ENCODE measurements at regions not wholly inside any gene's neighbourhood (a gene's known extent, or its start where the extent isn't known, plus 50 kb on each side); places are given as distances from the start of the nearest gene placed in this dataset.

DNA sequence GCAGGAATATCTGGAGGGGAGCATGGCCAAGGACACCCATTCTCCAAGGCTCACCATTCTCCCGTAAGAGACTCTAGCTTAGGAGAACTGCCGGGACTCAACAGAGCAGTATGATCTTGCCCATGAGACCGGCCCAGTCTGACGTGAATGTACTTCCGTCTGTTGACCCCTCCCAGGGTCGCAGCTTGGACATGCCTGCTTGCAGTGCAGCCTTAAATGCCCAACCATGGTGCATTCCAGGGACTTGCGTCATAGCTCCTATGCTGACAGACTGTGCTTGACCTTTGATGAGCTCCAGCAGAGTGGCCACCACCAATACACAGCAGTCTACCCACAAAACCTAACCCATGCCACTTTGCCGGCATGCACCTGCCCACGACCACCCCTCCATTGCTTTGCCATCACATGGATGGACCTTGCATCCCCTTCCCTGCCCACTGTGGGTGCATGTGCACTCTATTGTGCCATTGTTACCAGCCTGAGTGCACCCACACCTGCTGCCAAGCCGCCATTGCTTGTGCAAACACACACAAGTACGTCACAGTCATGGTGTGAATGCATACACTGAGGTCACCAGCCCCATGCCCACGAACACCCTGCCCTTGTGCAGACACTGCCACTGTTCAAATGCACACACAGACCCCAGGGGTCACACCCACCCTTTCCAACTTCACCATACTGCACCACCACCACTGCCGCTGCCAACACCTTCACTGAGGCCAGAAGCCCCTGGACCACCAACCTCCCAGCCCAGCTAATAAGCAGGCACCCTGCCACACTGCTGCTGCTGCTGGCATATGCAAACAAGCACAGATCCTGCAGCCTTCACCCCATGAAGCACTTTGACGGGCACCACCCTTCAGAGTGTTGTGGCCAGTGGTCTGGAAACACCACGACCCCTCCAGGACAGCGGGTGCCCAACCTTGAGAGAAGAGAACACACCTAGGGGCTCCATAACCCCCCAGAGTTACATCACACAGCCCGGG is 1141.3 kb downstream of the BRINP3 start:
- TF ChIP-seq, protein P1, sequence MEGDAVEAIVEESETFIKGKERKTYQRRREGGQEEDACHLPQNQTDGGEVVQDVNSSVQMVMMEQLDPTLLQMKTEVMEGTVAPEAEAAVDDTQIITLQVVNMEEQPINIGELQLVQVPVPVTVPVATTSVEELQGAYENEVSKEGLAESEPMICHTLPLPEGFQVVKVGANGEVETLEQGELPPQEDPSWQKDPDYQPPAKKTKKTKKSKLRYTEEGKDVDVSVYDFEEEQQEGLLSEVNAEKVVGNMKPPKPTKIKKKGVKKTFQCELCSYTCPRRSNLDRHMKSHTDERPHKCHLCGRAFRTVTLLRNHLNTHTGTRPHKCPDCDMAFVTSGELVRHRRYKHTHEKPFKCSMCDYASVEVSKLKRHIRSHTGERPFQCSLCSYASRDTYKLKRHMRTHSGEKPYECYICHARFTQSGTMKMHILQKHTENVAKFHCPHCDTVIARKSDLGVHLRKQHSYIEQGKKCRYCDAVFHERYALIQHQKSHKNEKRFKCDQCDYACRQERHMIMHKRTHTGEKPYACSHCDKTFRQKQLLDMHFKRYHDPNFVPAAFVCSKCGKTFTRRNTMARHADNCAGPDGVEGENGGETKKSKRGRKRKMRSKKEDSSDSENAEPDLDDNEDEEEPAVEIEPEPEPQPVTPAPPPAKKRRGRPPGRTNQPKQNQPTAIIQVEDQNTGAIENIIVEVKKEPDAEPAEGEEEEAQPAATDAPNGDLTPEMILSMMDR (IDR thresholded peaks at IDR 0.05; ENCODE audit: extremely low read depth, missing control alignments), result no peak
- no peak for DNase-seq (ENCODE audit: low spot score)

- no peak for DNase-seq (ENCODE audit: low spot score)
- TF ChIP-seq, protein P1 (IDR thresholded peaks at IDR 0.05; ENCODE audit: extremely low read depth, missing control alignments), result no peak
These were observed 1128.1 kb downstream of the BRINP3 start for GRCh38 chr1:189349607-189350006.

- DNase-seq (ENCODE audit: low spot score), result no peak
- TF ChIP-seq, protein P1 (IDR thresholded peaks at IDR 0.05; ENCODE audit: extremely low read depth, missing control alignments), result no peak
These were observed 1126.6 kb downstream of the BRINP3 start for GRCh38 chr1:189350983-189351616.

DNA sequence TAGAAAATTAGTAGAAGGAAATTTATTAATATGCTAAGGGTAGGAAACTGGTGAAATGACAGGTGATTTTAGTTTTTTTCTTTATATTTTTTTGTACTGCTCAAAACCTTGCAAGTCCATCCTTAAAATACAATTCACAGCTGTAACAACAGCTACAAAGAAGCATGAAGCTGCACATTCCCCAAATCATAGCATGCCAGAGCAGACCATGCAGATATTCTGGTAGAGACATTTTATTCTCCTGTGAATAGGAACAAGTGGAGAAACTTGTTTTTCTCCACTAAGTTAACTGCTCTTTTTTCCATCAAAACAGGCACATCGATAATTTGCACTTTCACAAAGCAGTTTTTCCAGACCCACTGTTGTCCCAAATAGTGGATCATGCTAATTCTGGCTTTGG is 1125.7 kb downstream of the BRINP3 start:
- TF ChIP-seq, protein P1 (IDR thresholded peaks at IDR 0.05; ENCODE audit: extremely low read depth, missing control alignments), result no peak

DNA sequence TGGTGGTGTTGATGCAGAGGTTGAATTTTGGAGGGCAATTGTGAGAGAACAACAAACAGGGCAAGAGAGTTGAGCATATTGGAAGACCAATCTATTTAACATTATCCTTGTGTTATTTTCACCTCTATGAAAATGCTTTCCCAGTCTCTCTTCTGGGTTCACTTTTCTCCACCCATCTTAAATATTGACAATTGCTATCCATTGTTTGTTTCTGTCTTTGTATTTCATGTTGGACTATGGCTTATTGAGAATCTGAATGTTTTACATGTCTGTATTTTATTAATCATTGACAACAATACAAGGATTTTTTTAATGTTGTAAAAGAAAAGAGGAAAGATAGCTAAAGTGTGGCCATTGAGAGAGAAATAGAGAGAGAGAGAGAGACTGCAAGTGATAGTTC is 1121.5 kb downstream of the BRINP3 start:
- no peak for DNase-seq (ENCODE audit: low spot score)
- TF ChIP-seq, protein P1 (IDR thresholded peaks at IDR 0.05; ENCODE audit: extremely low read depth, missing control alignments), result no peak

More for the DNA sequence above, 1125.7 kb downstream of the BRINP3 start:
- no peak for DNase-seq (ENCODE audit: low spot score)

GRCh38 chr1:189357317-189357716 is 1120.3 kb downstream of the BRINP3 start:
- TF ChIP-seq, protein P1 (IDR thresholded peaks at IDR 0.05; ENCODE audit: extremely low read depth, missing control alignments), result no peak
- DNase-seq (ENCODE audit: low spot score), result no peak

DNA sequence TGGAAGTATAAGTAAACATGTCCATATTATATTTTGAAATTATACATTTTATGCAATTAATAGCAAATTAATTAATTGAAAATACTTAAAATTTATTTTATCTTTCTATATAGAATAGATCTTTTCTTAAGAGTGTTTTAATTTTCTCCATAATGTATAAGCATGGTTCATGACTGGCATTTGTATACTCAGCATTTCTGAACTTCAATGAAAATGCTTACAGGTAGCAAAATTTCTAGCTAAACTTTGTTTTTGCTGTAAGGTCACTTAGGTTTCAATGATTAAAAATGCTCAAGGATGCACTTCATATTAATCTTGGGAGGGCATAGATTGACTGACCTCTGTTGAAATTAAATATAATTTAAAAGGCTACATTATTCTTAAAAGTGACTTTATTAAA is 1108.1 kb downstream of the BRINP3 start:
- TF ChIP-seq, protein P1 (IDR thresholded peaks at IDR 0.05; ENCODE audit: extremely low read depth, missing control alignments), result no peak
- DNase-seq (ENCODE audit: low spot score), result no peak
